ENCODE measurements at regions not wholly inside any gene's neighbourhood (a gene's known extent, or its start where the extent isn't known, plus 50 kb on each side); places are given as distances from the start of the nearest gene placed in this dataset.
"Not testable (repeated sequence)": the region's sequence is repeated elsewhere in the genome, so short reads cannot be mapped to it uniquely, and the experiment has no call there.

DNA sequence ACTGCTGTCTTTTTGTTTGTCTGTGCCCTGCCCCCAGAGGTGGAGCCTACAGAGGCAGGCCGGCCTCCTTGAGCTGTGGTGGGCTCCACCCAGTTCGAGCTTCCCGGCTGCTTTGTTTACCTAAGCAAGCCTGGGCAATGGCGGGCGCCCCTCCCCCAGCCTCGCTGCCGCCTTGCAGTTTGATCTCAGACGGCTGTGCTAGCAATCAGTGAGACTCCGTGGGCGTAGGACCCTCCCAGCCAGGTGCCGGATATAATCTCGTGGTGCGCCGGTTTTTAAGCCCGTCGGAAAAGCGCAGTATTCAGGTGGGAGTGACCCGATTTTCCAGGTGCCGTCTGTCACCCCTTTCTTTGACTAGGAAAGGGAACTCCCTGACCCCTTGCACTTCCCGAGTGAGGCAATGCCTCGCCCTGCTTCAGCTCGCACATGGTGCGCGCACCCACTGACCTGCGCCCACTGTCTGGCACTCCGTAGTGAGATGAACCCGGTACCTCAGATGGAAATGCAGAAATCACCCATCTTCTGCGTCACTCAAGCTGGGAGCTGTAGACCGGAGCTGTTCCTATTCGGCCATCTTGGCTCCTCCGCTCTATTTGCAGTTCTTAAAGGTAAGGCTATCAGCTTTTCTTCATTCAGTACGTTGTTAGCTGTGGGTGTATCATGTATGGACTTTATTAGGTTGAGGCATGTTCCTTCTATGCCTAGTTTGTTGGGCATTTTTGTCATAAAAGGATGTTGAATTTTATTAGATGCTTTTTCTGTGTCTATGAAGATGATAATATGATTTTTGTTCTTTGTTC is 178.3 kb downstream of the CDCA7 start:
- intact Hi-C loops (cut with DNase I); DNase-seq (ENCODE audit: low spot score): not testable (repeated sequence)

DNA sequence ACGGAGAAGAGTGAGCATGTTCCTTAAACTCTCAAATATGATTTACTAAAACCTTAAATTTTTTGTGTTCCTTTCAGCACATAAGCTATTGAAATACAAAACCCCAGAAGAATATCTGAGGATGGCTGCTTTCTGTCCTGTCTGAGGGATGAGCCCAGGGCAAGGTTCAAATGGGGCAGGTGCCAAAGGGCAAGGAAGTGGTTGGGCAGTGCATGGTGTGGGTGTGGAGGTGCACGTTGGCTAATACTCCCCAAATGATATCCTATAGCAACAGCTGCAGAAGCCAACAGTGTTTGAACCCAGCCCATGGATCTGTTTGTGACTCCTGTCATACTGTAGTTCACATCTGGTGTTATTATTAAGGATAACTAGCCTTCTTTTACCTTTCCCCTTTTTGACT is 183.0 kb downstream of the CDCA7 start:
- intact Hi-C loops (cut with DNase I), result no loop called here
- no peak for DNase-seq (ENCODE audit: low spot score)

DNA sequence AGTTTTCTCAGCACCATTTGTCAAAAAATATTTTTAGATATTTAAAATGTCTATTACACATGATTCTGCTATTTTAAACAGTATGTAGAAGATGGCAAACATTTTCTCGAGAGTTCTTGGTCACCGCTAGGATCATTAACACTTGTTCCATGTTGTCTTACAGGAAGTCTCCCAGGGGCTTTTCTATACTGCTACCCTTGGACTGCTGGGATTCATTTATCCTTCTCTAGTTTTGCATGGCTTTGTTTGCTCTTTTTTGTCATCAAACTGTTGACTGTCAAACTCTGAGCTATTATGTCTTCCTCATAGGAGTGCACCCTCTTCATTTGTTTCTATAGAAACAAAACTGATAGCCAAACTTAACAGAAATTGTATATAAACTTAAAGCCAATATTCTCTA is 184.9 kb downstream of the CDCA7 start:
- intact Hi-C loops (cut with DNase I), result no loop called here
- no peak for DNase-seq (ENCODE audit: low spot score)

DNA sequence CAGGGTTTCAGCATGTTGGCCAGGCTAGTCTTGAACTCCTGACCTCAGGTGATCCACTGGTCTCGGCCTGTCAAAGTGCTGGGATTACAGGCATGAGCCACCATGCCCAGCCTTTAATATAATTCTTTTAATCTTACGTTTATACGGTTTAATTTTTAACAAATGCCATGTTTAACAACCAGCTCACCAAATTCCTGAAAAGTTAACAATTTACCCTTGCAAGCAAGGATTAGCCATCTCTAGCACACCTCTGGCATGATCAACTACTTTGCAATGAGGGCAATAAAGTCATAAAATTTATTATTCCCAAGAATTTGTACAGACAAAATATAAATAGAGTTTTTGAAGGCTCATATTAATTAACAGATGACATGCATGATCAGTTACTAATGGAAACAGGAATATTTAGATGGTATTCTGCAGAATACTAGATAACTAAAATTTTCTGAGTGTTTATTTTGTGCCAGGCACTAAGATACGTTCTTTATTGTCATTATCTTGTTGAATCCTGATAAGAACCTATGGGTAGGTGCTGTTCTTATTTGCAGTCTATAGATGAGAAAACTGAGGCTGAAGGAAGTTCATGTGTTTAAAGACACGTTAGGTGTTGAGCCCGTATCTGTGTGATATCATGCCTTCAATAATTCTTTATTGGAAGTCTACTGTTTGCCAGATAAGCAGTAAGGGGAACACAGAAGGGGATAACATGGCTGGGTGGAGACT is 190.1 kb downstream of the CDCA7 start:
- intact Hi-C loops (cut with DNase I), result no loop called here
- no peak for DNase-seq (ENCODE audit: low spot score)

DNA sequence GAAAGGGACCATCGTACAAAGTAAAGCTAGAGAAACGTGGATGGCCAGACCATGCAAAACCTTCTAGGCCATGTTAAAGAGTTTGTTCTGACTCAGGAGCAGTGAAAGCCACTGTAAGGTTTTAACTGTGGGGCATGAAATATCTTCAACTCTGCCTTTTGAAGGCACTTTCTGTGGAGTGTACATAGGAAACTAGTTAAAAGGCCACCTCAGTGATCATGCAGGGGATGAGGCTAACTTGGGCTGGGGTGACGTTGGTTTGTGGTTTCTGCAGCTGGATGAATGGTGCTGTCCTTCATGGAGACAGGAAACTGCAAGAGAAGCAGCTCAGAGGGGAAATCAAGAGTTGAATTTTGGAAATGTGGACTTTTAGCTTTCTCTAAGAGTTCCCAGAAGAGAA is 190.7 kb downstream of the CDCA7 start:
- no peak for DNase-seq (ENCODE audit: low spot score)
- intact Hi-C loops (cut with DNase I), result no loop called here

DNA sequence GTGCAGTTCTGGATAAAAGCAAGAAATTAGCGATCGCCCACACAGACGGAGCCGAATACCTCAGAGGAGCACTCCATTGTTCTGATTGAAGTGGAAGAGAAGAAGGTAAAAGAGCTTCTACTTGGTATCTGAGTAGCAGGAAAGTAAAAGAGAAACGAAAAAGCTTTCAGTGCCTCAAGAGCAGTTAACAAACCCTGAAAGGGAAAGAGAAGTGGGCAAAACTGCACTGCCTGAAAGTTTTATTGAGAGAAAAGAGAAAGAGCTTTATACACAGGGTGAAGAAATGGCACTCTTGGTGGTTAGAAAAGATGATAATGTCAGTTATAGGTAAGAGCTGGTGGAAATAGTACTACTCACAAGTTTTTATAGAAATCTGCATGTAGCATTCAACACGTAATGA is 192.8 kb downstream of the CDCA7 start:
- intact Hi-C loops (cut with DNase I), result no loop called here
- DNase-seq (ENCODE audit: low spot score), result no peak

DNA sequence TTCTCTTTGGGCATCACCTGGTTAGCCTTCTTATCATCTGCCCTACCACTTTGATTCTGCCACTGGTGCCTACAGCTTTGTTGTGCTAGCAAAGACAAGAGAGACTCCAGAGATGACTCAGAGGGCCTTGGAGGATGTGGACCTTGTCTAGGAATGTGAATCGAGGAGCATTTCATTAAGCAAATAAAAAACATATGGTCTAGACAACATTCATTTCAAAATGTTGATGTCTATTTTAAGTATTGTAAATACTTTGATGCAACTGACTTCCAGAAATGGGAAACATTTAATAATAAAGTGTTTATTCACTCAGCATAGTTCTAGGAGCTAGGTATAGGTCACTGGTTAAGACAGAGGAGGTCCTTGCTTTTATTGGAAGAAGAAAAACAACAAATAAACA is 195.5 kb downstream of the CDCA7 start:
- DNase-seq (ENCODE audit: low spot score), result no peak
- intact Hi-C loops (cut with DNase I), result no loop called here

DNA sequence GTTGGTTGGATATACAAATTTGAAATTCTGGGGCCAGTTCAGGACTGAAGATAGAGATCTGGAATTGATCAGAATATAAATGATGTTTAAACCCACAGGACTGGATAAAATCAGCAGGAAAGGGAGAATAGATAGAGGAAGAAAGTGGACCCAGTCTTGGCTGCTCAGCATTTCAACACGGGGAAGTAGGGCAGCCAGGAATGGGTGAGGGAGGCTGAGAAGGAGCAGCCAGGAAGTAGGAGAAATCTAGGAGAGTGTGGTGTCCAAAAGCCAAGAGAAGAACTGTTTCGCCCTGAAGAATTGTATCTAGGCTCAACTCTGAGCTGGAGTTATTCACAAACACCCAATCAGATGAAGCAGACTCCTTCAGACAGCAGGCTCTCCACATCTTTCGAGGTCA is 197.9 kb downstream of the CDCA7 start:
- intact Hi-C loops (cut with DNase I), result no loop called here
- no peak for DNase-seq (ENCODE audit: low spot score)

DNA sequence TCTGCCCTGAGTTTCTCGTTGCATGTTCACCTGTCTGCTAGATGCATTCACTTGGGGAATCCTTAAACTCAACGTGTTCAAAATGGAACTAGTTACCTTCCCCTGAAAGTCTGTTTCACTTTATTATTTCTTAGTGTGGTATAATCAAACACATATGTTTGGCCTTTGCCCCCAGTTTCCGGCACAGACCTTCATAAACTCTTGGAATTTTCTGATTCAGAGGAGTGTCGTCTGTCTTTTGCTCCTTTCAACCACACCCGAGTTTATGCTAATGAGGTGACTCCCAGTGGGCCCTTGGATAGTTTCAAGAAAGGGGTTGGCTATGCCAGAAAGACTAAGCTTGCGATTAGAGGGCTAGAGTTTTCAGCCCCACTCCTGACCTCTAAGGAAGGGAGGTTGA is 198.9 kb downstream of the CDCA7 start:
- DNase-seq (ENCODE audit: low spot score), result no peak
- intact Hi-C loops (cut with DNase I), result no loop called here

DNA sequence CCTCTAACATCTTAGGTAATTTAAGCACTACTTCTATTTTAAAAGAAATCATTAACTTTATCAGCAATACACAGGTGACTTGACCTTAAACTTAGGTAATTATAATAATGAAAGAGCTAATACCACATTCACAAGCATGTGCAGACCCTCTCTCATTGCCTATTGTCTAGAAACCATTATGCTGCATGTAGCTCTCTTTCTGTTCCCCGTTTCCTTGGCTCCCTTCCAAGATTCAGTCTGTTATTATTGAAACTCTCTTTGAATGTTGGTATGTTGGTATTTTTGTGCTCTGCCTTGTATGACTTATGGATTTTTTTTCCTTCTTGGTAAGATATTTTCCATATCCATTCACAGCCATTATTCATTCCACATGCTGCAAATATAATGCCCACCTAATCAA is 201.2 kb downstream of the CDCA7 start:
- no peak for DNase-seq (ENCODE audit: low spot score)
- intact Hi-C loops (cut with DNase I), result no loop called here

DNA sequence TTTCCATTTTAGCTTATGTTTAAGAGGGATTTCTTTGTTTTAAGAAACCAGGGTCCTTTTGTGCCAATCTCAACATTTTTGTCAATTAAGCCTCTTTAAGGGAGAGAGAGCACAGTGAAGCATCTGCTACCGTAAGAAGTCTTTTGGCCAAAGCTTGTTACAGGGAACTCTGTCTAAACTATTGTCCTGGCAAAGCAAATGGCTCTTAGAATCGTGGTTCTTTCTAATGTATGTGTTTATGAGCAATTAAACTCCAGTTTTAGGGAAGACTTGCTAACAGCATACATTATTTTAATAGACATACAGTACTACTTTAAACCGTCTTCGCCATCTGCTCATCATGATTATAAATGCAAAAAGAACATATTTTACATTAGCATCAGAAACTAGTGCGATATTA is 202.1 kb downstream of the CDCA7 start:
- DNase-seq (ENCODE audit: low spot score), result no peak
- intact Hi-C loops (cut with DNase I), result no loop called here

DNA sequence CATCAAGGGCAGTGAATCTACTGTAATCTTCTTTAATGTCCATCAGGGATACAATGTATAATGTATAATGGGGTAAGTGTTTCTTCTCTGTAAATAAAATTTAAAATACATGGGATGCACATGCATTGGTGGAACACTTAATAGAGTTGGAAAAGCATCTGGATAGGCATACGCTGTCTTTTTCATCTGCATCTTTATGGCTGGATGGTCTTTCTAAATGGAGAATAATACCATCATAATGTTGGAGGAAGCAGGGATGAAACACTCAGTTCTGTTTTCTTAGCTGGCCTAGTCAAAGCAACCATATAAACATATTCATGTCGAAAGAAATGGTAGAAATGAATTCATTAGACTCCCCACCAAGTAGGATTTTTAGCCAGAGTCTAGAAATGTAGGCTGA is 202.8 kb downstream of the CDCA7 start:
- no peak for DNase-seq (ENCODE audit: low spot score)
- intact Hi-C loops (cut with DNase I), result no loop called here

DNA sequence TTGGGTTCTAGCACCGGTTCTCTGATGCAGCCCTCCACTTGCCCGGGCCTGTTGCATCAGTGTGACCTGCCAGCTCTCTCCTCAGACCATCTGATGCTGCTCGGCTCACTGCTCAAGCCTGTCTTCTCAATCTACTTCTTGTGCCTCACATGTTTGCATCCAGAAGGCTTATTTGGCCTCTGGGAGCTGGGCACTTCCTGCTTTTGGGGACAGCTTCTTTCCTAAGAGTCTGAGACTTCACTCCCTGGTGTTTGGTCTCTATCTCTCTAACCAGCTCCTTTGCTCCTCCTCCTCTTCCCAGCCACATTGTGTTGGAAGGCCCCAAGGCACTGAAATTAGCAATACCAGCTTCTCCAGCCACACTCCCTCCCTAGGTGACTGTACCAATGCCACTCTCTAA is 212.8 kb downstream of the CDCA7 start:
- intact Hi-C loops (cut with DNase I), result loop anchor here (10.0 kb wide), 1 partner anchor 163 kb away; no protein-coding TSS in a partner anchor
- no peak for DNase-seq (ENCODE audit: low spot score)

DNA sequence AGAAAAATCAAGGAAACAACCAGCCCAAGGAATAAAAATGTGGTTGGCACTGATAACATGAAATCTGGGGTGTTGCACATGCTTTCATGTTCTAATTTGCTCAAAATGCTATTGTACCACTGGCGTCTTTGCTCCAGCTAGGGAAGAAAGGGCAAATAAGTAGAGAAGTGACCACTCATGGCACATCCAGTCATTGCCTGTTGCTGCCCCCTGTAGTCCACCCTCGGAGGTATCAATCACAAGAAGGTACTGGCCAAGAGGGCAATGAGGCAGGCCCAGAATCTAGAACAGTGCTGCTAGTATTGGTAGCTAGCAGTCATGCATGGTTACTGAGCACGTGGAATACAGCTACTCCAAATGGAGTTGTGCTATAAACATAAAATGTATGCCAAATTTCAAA is 213.4 kb downstream of the CDCA7 start:
- intact Hi-C loops (cut with DNase I), result loop anchor here (10.0 kb wide), 1 partner anchor 163 kb away; no protein-coding TSS in a partner anchor
- no peak for DNase-seq (ENCODE audit: low spot score)

DNA sequence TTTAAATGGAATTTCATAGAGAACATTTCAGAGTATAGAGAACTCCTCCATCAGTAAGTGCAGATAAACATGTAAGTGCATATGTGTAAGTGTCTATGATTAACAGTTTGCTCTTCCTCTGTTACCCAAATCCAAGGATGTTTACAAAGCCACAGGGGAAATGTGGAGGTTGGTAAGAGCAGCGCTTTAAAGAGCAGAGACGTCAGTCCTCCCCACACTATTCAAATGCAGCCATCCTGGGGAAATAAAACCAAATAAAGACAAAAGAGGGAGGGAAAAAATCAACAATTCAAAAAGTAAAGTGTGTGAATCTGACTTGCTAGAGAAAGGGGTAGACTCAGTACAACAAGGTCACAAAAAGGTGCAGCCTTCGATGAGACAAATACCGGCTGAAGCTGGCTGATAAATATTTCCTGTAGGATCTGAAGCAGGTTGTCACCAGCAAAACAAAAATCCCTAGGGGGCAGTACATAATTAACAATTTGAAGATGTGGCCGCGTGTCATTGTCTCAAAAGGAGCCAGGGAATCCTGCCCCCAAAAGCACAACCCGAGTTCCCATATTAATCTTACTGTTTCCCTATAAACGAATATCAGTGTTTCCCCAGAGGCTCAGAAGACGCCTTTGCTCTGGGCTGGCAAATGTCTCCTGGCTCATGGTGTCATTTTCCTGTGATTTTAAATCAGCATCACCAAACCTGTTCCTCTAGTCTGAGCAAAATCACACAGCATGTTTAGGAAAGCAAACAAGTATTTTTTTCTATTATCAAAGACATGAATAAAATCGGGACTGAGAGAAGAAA is 216.5 kb downstream of the CDCA7 start:
- intact Hi-C loops (cut with DNase I), result loop anchor here (5.0 to 10.0 kb wide), 3 partner anchors 314 to 771 kb away; no protein-coding TSS in a partner anchor
- no peak for DNase-seq (ENCODE audit: low spot score)

DNA sequence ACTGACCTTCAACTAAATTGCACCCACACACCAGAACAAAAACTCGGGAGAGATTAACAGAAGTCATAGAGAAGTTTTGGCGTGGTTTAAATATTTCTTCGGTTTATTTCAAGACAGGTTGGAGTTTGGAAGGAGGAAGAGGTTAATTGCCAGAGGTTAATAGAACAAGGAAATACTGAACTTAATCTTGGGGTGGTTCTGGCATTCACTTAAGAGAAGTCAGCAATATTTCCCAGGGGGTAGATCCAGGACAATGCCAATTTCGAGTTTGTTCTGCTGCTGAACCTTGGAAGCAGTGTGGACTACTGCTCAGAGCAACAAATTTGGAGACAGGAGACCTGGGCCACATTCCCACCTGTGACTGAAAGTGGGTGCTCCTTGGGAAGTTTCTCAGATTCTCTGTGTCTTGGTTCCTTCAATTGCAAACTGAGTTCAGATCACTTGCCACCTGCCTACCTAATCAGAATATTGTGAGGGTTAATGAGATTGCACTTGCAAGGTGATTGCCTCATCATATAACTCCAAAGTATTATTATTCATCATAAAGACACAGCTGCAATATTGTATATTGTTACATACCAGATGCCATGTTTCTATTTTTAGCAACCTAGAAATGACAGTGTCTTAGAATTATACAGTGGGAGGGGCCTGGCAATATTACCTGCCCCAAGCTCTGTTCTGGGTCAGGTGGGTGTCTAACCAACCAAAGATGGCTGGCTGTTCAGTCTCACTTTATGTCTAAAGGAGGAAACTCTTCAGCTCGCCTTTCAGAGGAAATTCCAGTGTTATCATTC is 217.4 kb downstream of the CDCA7 start:
- intact Hi-C loops (cut with DNase I), result loop anchor here (5.0 to 10.0 kb wide), 3 partner anchors 313 to 770 kb away; no protein-coding TSS in a partner anchor
- no peak for DNase-seq (ENCODE audit: low spot score)

DNA sequence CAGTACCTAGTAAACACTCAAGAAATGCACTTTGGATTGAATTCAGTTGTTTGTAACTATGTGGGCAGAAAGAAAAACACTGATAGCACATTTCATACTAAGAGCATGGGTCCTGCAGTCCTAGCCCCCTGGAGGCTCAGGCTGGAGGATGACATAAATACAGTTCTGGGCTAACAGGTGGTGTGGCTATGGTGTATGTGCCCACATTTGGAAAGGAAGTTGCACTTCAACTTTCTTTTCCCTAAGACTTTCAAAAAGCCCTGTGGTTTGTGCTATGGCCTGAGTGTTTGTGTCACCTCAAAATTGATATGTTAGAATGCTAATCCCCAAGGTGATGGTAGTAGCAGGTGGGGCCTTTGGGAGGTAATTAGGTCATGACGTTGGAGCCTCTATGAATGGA is 218.2 kb downstream of the CDCA7 start:
- no peak for DNase-seq (ENCODE audit: low spot score)
- intact Hi-C loops (cut with DNase I), result loop anchor here (5.0 to 10.0 kb wide), 3 partner anchors 312 to 769 kb away; no protein-coding TSS in a partner anchor

DNA sequence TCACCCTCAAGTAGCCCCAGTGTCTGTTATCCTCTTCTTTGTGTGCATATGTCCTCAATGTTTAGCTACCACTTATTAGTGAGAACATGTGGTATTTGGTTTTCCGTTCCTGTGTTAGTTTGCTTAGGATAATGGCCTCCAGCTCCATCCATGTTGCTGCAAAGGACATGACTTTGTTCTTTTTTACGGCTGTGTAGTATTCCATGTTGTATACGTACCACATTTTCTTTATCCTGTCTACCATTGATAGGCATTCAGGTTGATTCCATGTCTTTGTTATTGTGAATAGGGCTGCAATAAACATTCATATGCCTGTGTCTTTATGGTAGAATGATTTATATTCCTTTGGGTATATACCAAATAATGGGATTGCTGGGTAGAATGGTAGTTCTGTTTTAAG is 219.1 kb downstream of the CDCA7 start:
- intact Hi-C loops (cut with DNase I), result loop anchor here (5.0 to 10.0 kb wide), 3 partner anchors 311 to 769 kb away; no protein-coding TSS in a partner anchor
- not testable (repeated sequence) for DNase-seq (ENCODE audit: low spot score)
